Panc1 (cell line): ENCODE measurements at regions not wholly inside any gene's neighbourhood (a gene's known extent, or its start where the extent isn't known, plus 50 kb on each side); places are given as distances from the start of the nearest gene placed in this dataset.

Source experiments
- ATAC-seq: fragments of 200-7000 bp; cut with Tn5 transposase; 2 replicates; pipeline ENCODE4 v1.9.1; 2020; ENCODE audit warnings: mild to moderate bottlenecking, moderate library complexity
- BruUV-seq: library from RNA; stranded (reverse); fragments of 400-500 nt; replicated peaks from 2 replicates; lab custom pipeline; 2021; lab: Mats Ljungman, UMichigan
- CTCF ChIA-PET: fragments of 300-600 bp; sonication (Branson Sonifier 250); formaldehyde crosslinking; loops from one replicate; lab custom pipeline; 2022; ENCODE audit warnings: antibody characterized with exemption; lab: Charles Lee
- POLR2A ChIA-PET: fragments of 300-600 bp; sonication (Branson Sonifier 250); formaldehyde crosslinking; loops from one replicate; lab custom pipeline; 2022; ENCODE audit warnings: antibody characterized with exemption; lab: Charles Lee
- DNase-seq: peaks from one replicate; pipeline ENCODE4 v3.0.0-alpha.2; 2010; ENCODE audit warnings: low read depth, low spot score
- H3K27ac ChIP-seq: 2 replicates; pipeline ENCODE4 v1.5.1; 2011; ENCODE audit warnings: mild to moderate bottlenecking, low read length, inconsistent platforms
- H3K27me3 ChIP-seq: fragments of 200-500 bp; sonication (Bioruptor generic); 2 replicates; pipeline ENCODE4 v1.6.0; 2014; ENCODE audit warnings: low read length, inconsistent platforms; ENCODE audit not compliant: control insufficient read depth, insufficient read depth
- H3K36me3 ChIP-seq: fragments of 200-500 bp; sonication (Bioruptor generic); 2 replicates; pipeline ENCODE4 v1.5.1; 2014; ENCODE audit warnings: inconsistent platforms, mild to moderate bottlenecking, low read length, moderate library complexity; ENCODE audit not compliant: control insufficient read depth, insufficient read depth
- H3K4me1 ChIP-seq: 2 replicates; pipeline ENCODE4 v1.5.1; 2011; ENCODE audit warnings: inconsistent platforms, mild to moderate bottlenecking, low read length, moderate library complexity; ENCODE audit not compliant: control insufficient read depth, insufficient read depth
- H3K4me3 ChIP-seq, 2 experiments: 2 replicates each; pipeline ENCODE4 v1.5.1; 2011 to 2012; ENCODE audit warnings: low read depth in 2 of 2, low read length in 2 of 2, mild to moderate bottlenecking in 2 of 2, inconsistent platforms in 1 of 2, moderate library complexity in 1 of 2
- H3K9me3 ChIP-seq: fragments of 200-500 bp; sonication (Bioruptor generic); 2 replicates; pipeline ENCODE4 v1.5.1; 2014; ENCODE audit warnings: low read depth, mild to moderate bottlenecking, inconsistent platforms, low read length, moderate library complexity; ENCODE audit not compliant: control insufficient read depth, insufficient read depth
- POLR2AphosphoS5 ChIP-seq: IDR thresholded peaks from 2 replicates; pipeline ENCODE4 v1.6.1; 2012; ENCODE audit warnings: mild to moderate bottlenecking, low read depth, low read length, moderate library complexity
- SIN3A ChIP-seq: IDR thresholded peaks from 2 replicates; pipeline ENCODE4 v1.6.1; 2012; ENCODE audit warnings: low read depth, mild to moderate bottlenecking, low read length, moderate library complexity, borderline replicate concordance; ENCODE audit not compliant: insufficient read depth
- TCF7L2 ChIP-seq: IDR thresholded peaks from 2 replicates; pipeline ENCODE4 v1.6.1; 2011; ENCODE audit warnings: mild to moderate bottlenecking, low read depth, low read length, inconsistent platforms
- in situ Hi-C: cut with HindIII; loops from 2 replicates; pipeline ENCODE4 v1.10.0; 2016; ENCODE audit warnings: low sequenced_read_pairs, low pct_unique_long_range_greater_than_20kb
- intact Hi-C: fragments of 100-400 bp; cut with micrococcal nuclease; formaldehyde crosslinking; loops from one replicate; pipeline ENCODE4 v1.10.0; 2022; ENCODE audit not compliant: unreplicated experiment
- TF ChIP-seq, protein P1 (sequence below): fragments of 450-650 bp; IDR thresholded peaks from 2 replicates; pipeline ENCODE4 v1.5.1; 2017; ENCODE audit warnings: mild to moderate bottlenecking
- TF ChIP-seq, protein P2 (sequence below), 2 experiments: IDR thresholded peaks; 2 replicates each; pipeline ENCODE4 v1.6.1; 2011 to 2012; ENCODE audit warnings: low read depth in 2 of 2, control low read depth in 1 of 2, low read length in 1 of 2, mild to moderate bottlenecking in 1 of 2, moderate library complexity in 1 of 2; ENCODE audit not compliant: insufficient read depth in 1 of 2

DNA sequence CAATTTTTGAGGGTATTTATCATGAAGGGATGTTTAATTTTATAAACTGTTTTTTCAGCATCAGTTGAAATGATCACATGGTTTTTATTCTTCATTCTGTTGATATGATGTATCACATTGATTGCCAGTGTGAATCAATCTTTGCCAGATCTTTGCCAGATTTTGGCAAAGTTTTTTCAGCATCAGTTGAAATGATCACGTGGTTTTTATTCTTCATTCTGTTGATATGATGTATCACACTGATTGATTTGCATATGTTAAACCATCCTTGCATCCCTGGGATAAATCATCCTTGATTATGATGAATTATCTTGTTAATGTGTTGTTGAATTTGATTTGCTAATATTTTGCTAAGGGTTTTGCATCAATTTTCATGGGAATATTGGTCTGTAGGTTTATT is 140.9 kb upstream of the TAS2R1 start:
- H3K27ac ChIP-seq = no peak overlapping the region
- in situ Hi-C loops = no loop called here

DNA sequence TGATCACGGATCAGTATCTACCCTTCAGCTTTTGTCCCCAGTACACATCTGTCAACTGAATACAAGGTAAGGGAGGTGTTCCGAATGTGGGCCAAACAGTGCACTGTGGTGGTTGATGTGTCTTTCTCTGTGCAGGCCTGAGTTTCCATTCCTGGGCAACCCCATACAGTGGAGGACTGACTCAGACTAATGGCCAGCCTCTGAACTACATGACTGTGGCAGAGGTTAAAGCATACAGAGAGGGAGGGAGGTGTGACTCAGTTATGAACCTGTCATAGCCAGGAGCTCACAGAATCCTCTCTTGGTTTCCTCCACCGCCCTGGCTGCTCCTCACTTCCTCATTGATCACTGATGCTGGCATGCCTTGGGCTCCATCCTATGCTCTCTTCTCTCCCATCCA is 136.4 kb upstream of the TAS2R1 start:
- TF ChIP-seq POLR2AphosphoS5 (no peak), SIN3A (no peak), TCF7L2 (no peak)
- TF ChIP-seq, protein P1, sequence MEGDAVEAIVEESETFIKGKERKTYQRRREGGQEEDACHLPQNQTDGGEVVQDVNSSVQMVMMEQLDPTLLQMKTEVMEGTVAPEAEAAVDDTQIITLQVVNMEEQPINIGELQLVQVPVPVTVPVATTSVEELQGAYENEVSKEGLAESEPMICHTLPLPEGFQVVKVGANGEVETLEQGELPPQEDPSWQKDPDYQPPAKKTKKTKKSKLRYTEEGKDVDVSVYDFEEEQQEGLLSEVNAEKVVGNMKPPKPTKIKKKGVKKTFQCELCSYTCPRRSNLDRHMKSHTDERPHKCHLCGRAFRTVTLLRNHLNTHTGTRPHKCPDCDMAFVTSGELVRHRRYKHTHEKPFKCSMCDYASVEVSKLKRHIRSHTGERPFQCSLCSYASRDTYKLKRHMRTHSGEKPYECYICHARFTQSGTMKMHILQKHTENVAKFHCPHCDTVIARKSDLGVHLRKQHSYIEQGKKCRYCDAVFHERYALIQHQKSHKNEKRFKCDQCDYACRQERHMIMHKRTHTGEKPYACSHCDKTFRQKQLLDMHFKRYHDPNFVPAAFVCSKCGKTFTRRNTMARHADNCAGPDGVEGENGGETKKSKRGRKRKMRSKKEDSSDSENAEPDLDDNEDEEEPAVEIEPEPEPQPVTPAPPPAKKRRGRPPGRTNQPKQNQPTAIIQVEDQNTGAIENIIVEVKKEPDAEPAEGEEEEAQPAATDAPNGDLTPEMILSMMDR = no peak
- TF ChIP-seq, protein P2, sequence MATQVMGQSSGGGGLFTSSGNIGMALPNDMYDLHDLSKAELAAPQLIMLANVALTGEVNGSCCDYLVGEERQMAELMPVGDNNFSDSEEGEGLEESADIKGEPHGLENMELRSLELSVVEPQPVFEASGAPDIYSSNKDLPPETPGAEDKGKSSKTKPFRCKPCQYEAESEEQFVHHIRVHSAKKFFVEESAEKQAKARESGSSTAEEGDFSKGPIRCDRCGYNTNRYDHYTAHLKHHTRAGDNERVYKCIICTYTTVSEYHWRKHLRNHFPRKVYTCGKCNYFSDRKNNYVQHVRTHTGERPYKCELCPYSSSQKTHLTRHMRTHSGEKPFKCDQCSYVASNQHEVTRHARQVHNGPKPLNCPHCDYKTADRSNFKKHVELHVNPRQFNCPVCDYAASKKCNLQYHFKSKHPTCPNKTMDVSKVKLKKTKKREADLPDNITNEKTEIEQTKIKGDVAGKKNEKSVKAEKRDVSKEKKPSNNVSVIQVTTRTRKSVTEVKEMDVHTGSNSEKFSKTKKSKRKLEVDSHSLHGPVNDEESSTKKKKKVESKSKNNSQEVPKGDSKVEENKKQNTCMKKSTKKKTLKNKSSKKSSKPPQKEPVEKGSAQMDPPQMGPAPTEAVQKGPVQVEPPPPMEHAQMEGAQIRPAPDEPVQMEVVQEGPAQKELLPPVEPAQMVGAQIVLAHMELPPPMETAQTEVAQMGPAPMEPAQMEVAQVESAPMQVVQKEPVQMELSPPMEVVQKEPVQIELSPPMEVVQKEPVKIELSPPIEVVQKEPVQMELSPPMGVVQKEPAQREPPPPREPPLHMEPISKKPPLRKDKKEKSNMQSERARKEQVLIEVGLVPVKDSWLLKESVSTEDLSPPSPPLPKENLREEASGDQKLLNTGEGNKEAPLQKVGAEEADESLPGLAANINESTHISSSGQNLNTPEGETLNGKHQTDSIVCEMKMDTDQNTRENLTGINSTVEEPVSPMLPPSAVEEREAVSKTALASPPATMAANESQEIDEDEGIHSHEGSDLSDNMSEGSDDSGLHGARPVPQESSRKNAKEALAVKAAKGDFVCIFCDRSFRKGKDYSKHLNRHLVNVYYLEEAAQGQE (IDR thresholded peaks at IDR 0.05; ENCODE audit: insufficient read depth in 1 of 2, low read depth in 2 of 2, low read length in 1 of 2) = no peak
- no peak overlapping the region for H3K27ac ChIP-seq
- no peaks in the 10 kb centered on the region for H3K9me3 ChIP-seq
- no peaks in the 10 kb centered on the region for H3K4me1 ChIP-seq
- no peak overlapping the region for H3K4me3 ChIP-seq
- CTCF ChIA-PET = no interaction called here
- in situ Hi-C loops (no loop called here), intact Hi-C loops (no loop called here)
- H3K36me3 ChIP-seq = no peaks in the 10 kb centered on the region
- POLR2A ChIA-PET = no interaction called here
- ATAC-seq = no peak
- DNase-seq = no peak
- no TSS peak for BruUV-seq
- H3K27me3 ChIP-seq = no peaks in the 10 kb centered on the region

More for the DNA sequence above, 140.9 kb upstream of the TAS2R1 start:
- no peaks in the 10 kb centered on the region for H3K9me3 ChIP-seq
- intact Hi-C loops = no loop called here
- no peak for ATAC-seq
- H3K4me1 ChIP-seq = no peaks in the 10 kb centered on the region
- TF ChIP-seq SIN3A (no peak), TCF7L2 (no peak), POLR2AphosphoS5 (no peak)
- TF ChIP-seq, protein P1 = no peak
- TF ChIP-seq, protein P2 (IDR thresholded peaks at IDR 0.05; ENCODE audit: insufficient read depth in 1 of 2, low read depth in 2 of 2, low read length in 1 of 2) = no peak
- H3K36me3 ChIP-seq = no peaks in the 10 kb centered on the region
- no peaks in the 10 kb centered on the region for H3K27me3 ChIP-seq
- DNase-seq = no peak
- POLR2A ChIA-PET = no interaction called here
- CTCF ChIA-PET = no interaction called here
- no peak overlapping the region for H3K4me3 ChIP-seq
- BruUV-seq = no TSS peak
